ENCODE measurements at regions not wholly inside any gene's neighbourhood (a gene's known extent, or its start where the extent isn't known, plus 50 kb on each side); places are given as distances from the start of the nearest gene placed in this dataset.

DNA sequence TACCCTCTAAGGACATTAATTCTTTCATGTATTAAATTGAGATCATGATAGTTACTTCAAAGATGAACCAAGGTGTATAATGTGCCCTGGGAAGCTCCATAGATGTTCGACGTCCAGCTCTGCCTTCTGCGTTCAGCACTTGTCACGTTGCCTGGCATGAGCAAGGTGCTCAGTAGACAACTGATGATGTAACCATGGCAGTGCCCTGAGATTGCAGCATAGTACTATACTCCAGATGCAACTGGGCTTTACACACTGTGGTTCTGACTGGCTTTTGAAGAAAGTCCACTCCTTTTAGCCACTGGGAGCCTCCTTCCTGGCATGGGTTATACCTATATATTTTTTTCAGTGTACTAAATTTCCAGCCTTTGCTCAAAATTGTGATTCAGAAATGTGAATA lies 355.8 kb upstream of the SORCS1 start:
- POLR2A ChIA-PET (ENCODE audit: unreplicated experiment), result no interaction called here
- H3K4me1 ChIP-seq (ENCODE audit: control insufficient read depth, insufficient read depth, low read length), result no peaks in the 10 kb centered on the region
- TF ChIP-seq CHD1 (IDR thresholded peaks at IDR 0.05; ENCODE audit: low read depth, low read length), result no peak

More for the DNA sequence above, 355.8 kb upstream of the SORCS1 start:
- H3K36me3 ChIP-seq (ENCODE audit: control insufficient read depth, insufficient read depth, low read length), result no peaks in the 10 kb centered on the region
- H2AFZ ChIP-seq (replicated peaks; ENCODE audit: low read length, poor library complexity), result no peak overlapping the region
- H3K56ac ChIP-seq (ENCODE audit: extremely low read depth, insufficient read depth, low read length), result no peak overlapping the region
- no peak overlapping the region for H3K14ac ChIP-seq (replicated peaks; ENCODE audit: low read depth, low read length)
- no peak overlapping the region for H3K4ac ChIP-seq (ENCODE audit: low read depth, low read length)
- no peak overlapping the region for H2BK5ac ChIP-seq (ENCODE audit: low read depth, low read length, poor library complexity, severe bottlenecking)
- no peak overlapping the region for H2AK9ac ChIP-seq (replicated peaks; ENCODE audit: low read depth, low read length, poor library complexity)
- H3K9me3 ChIP-seq (ENCODE audit: control insufficient read depth, insufficient read depth, low read length), result peaks cover 6% of the 10 kb centered on the region
- H3K27ac ChIP-seq (ENCODE audit: insufficient read depth, low read length), result no peak overlapping the region
- intact Hi-C loops (cut with micrococcal nuclease) (no loop called here), in situ Hi-C loops (cut with MboI; ENCODE audit: low sequenced_read_pairs) (no loop called here), dilution Hi-C loops (cut with HindIII; ENCODE audit: low sequenced_read_pairs, unreplicated experiment) (no loop called here)
- no peak overlapping the region for H3K9ac ChIP-seq (ENCODE audit: low read depth, low read length)
- no peak overlapping the region for H2BK120ac ChIP-seq (ENCODE audit: low read depth, low read length)
- H3K23ac ChIP-seq (ENCODE audit: low read depth, low read length), result no peak overlapping the region
- BruUV-seq (replicated peaks), result no TSS peak
- no peaks in the 10 kb centered on the region for H3K27me3 ChIP-seq (ENCODE audit: control insufficient read depth, insufficient read depth, low read length)
- H2BK20ac ChIP-seq (ENCODE audit: low read depth, low read length), result no peak overlapping the region
- H3K18ac ChIP-seq (ENCODE audit: low read depth, low read length), result no peak overlapping the region
- no peak overlapping the region for H3K4me2 ChIP-seq (ENCODE audit: low read depth, low read length)
- H4K91ac ChIP-seq (ENCODE audit: insufficient read depth, low read depth, low read length), result no peak overlapping the region
- CTCF ChIA-PET, result no interaction called here
- H4K20me1 ChIP-seq (ENCODE audit: insufficient read depth, low read length), result no peaks in the 10 kb centered on the region
- no peaks in the 10 kb centered on the region for H3K79me1 ChIP-seq (ENCODE audit: low read depth in 1 of 2, low read length in 2 of 2)
- H3K4me3 ChIP-seq (ENCODE audit: insufficient read depth, low read depth, low read length), result no peak overlapping the region
- ATAC-seq (ENCODE audit: low read depth) (no peak), DNase-seq (no peak)
- no peak overlapping the region for H2AK5ac ChIP-seq (ENCODE audit: low read depth, low read length)
- H3K9me1 ChIP-seq (ENCODE audit: insufficient read depth, low read length), result no peaks in the 10 kb centered on the region
- WGBS, 2 experiments (ENCODE audit: extremely low coverage in 2 of 2, insufficient read length in 1 of 2), result 56% methylated on average over 4 of the region's 4 CpGs; no CpG with 5 or more reads in 1 of the 2 experiments
- H4K5ac ChIP-seq (ENCODE audit: low read depth, low read length), result no peak overlapping the region
- H2BK15ac ChIP-seq (ENCODE audit: low read depth, low read length), result no peak overlapping the region
- H4K8ac ChIP-seq (ENCODE audit: low read depth in 2 of 2, low read length in 2 of 2), result no peak overlapping the region

All from IMR-90 (cell line).